Lower leg skin (tissue), 4 donors: ENCODE measurements at regions not wholly inside any gene's neighbourhood (a gene's known extent, or its start where the extent isn't known, plus 50 kb on each side); places are given as distances from the start of the nearest gene placed in this dataset.

ENCODE experiments used
- DNase-seq, 2 donors: peaks; one replicate each; pipeline ENCODE4 v3.0.0-alpha.2; 2019; ENCODE audit warnings: low spot score in 2 of 2
- H3K4me3 ChIP-seq: fragments of 200-600 bp; sonication (generic); 2 replicates; pipeline ENCODE4 v1.5.1; 2017; ENCODE audit warnings: mild to moderate bottlenecking, low read depth; ENCODE audit not compliant: poor library complexity, severe bottlenecking
- POLR2A ChIP-seq, 2 donors: fragments of 450-650 bp; IDR thresholded peaks; one replicate each; pipeline ENCODE4 v1.6.1; 2016 to 2017; ENCODE audit warnings: antibody characterized with exemption in 2 of 2, mild to moderate bottlenecking in 1 of 2, moderate library complexity in 1 of 2
- WGBS, 2 donors: methylation state at CpG; one replicate each; pipeline ENCODE4 v1.1.5; 2018; 5-methylcytosine and 5-hydroxymethylcytosine counted together
- intact Hi-C: fragments of 100-400 bp; cut with DNase I; formaldehyde crosslinking; loops from one replicate; pipeline ENCODE4 v1.15.0; 2023; ENCODE audit warnings: low total_unique reads
- TF ChIP-seq, protein P1 (sequence below), 3 donors: fragments of 450-650 bp; IDR thresholded peaks; one replicate each; pipeline ENCODE4 v1.5.1; 2016; ENCODE audit warnings: antibody characterized with exemption in 3 of 3, mild to moderate bottlenecking in 3 of 3, moderate library complexity in 2 of 3

DNA sequence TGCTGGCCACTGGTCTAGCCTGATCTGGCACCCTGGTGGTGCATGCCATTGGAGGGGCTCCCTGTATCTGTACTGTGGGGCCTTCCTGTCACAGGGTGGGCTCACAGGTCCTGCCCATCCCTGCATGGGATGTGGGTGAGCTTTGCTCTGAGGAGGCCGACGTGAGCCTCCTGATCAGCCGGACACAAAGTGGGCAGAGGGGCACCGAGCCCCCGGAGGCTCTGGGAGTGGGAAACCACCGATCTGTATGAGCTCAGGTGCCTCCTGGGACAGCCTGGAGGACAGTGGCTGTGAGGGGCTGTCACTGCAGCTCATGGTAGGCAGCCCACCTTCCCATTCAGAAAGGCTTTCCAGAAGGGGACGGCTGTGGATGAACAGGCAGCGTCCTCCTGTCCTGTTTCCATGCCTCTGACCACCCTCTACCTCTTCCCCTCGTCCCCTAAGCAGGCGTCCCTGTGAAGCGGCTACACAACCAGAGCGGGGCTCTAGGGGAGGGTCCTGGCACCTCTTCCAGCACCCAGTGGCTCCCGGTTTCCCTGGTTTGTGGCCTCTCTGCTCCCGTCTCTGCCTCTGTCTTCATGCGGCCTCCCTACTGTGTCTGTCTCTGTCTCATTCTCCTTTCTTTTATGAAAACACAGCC, 112.5 kb upstream of the OTOS start:
- no peak for DNase-seq
- H3K4me3 ChIP-seq, result no peak overlapping the region
- intact Hi-C loops, result no loop called here
- no peak for TF ChIP-seq POLR2A (IDR thresholded peaks at IDR 0.05)
- TF ChIP-seq, protein P1, sequence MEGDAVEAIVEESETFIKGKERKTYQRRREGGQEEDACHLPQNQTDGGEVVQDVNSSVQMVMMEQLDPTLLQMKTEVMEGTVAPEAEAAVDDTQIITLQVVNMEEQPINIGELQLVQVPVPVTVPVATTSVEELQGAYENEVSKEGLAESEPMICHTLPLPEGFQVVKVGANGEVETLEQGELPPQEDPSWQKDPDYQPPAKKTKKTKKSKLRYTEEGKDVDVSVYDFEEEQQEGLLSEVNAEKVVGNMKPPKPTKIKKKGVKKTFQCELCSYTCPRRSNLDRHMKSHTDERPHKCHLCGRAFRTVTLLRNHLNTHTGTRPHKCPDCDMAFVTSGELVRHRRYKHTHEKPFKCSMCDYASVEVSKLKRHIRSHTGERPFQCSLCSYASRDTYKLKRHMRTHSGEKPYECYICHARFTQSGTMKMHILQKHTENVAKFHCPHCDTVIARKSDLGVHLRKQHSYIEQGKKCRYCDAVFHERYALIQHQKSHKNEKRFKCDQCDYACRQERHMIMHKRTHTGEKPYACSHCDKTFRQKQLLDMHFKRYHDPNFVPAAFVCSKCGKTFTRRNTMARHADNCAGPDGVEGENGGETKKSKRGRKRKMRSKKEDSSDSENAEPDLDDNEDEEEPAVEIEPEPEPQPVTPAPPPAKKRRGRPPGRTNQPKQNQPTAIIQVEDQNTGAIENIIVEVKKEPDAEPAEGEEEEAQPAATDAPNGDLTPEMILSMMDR (IDR thresholded peaks at IDR 0.05), result no peak
- 91 to 93% methylated on average over 15 of the region's 15 CpGs for WGBS, 2 donors

DNA sequence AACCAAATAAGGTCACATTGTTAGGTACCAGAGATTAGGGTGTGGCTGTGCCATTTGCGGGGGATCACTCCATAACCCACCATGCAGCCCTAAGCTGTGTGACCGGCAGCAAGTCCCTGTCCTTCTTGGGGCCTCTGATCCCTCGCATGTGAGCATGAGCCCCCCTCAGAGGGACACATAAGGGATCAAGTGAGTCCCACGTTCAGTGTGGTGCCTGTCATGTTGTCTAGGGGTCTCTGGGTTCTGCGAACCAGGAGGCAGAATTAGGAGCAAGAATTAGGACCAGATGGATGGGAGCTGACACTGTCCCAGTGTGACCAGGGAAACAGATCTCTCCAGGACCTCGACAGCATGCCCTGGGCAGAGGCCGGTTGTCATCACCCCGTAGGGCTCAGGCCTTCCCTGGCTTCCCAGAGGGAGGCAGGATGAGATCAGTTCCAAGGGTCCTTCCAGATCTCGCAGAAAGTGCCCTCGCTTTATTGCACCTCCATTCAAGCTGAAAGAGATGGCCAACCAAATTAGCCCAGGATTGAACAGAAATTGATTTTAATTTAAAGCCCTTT, 113.2 kb upstream of the OTOS start:
- DNase-seq, result no peak
- intact Hi-C loops, result no loop called here
- 70 to 71% methylated on average over 10 of the region's 10 CpGs for WGBS, 2 donors
- TF ChIP-seq, protein P1 (IDR thresholded peaks at IDR 0.05), result no peak
- no peak for TF ChIP-seq POLR2A (IDR thresholded peaks at IDR 0.05)
- no peak overlapping the region for H3K4me3 ChIP-seq

DNA sequence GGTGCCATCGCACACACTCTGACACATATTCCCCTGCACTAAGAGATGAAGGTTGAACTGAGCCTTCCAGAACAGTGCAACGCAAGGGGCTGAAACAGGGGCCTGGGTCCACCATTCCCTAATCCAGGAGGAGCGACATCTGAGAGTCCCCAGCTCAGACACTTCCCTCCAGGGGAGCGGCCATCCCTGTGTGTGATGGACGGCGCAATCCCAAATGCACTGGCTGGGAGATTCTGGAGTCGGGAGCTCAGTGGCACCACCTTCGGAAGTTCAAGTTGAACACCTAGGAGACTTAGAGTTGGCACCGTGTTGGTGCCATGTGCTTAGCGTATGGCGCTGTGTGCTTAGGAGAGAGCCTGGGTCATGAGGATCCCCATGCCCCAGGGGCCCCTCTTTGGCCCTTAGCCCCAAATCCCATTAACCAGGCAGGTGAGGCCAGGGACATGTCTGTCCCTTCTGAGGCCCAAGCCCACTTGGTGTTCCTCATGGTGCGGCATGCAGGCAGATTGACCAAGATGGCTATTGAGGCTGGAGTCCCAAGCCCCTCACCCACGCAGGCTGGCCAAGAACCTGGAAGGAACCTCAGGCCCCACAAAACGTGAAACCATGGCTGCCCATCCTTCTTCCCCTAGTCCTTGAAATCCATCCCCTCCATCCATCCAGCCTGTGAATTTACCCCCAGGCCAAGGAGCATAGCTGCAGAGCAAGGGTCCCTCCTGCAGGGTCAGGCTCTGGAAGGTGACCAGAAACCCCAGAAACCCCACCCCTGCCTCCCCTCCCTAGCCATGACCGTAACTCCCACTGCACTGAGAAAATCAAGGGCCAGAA, 114.1 kb upstream of the OTOS start:
- 83 to 88% methylated on average over 14 to 15 of the region's 15 CpGs for WGBS, 2 donors
- no peak overlapping the region for H3K4me3 ChIP-seq

DNA sequence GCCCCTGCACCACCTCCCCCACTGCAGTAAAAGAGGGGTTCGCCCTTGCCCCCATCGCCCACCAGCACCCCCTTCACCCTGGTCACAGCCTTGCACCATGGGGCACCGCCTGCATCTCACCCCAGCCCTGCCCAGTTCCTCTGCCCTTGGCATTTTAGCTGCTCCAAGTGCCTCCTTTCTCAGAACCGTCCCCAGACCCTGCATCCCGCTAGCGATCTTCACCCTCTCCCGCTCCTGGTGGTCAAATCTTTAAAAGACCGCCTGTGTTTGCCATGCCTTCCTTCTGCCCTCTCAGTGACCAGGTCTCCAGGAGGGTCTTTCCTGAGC, 114.7 kb upstream of the OTOS start:
- H3K4me3 ChIP-seq, result no peak overlapping the region
- intact Hi-C loops, result no loop called here
- DNase-seq, result no peak
- TF ChIP-seq, protein P1 (IDR thresholded peaks at IDR 0.05), result no peak
- no peak for TF ChIP-seq POLR2A (IDR thresholded peaks at IDR 0.05)
- WGBS, 2 donors, result 67 to 68% methylated on average over 8 of the region's 8 CpGs

More for the DNA sequence above, 114.1 kb upstream of the OTOS start:
- TF ChIP-seq, protein P1 (IDR thresholded peaks at IDR 0.05), result no peak
- no peak for TF ChIP-seq POLR2A (IDR thresholded peaks at IDR 0.05)
- no peak for DNase-seq
- intact Hi-C loops, result no loop called here

DNA sequence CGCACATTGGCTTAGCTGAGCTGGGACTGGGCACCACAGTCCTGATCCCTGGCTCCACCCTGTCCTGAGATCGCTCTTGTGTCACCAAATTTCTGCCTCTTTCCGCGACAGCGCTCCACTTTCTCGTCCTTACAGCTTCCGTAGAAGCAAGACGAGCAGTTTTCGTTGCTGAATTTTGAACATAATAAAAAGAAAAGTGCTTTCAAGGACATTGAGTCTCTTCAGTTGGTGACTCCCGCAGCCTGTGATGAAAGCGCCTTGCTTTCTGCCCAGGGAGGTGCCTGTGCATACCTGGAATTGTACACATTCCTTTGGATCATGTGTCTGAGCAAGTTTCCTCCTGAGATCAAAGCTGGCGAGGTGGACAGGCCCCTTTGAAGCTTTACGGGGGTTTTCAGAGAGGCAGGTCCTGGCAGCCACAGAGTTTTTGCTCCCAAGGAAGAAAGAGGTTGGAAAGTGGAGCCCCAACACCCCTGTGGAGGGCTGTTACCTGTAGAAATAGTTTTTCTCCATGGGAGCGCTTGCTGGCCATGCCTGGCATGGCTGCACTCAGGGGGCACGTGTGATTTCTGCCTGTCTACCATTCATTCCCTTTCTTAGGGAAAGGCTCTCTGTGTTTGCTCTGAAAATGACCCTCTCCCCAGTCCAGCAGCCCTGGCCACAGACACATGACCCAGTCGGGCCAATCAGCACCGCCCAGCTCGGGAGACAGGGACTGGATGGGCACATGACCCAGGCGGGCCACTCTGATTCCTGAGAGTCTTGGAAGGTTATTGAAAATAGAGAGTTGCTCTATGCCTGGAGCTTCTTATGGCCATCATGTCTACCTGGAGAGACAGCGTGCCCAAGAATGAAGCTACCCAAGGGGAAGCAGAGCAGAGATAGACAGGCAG, 115.6 kb upstream of the OTOS start:
- H3K4me3 ChIP-seq, result no peak overlapping the region
- no peak for DNase-seq
- intact Hi-C loops, result no loop called here
- no peak for TF ChIP-seq POLR2A (IDR thresholded peaks at IDR 0.05)
- TF ChIP-seq, protein P1 (IDR thresholded peaks at IDR 0.05), result no peak
- 45 to 56% methylated on average over 20 of the region's 20 CpGs for WGBS, 2 donors
